HepG2 (cell line): ENCODE measurements at regions not wholly inside any gene's neighbourhood (a gene's known extent, or its start where the extent isn't known, plus 50 kb on each side); places are given as distances from the start of the nearest gene placed in this dataset.
A peak's percentile ranks its signal among the peaks of the same experiment; 100 is the strongest.

Source experiments
- ATAC-seq: fragments of 200-7000 bp; cut with Tn5 transposase; 3 replicates; pipeline ENCODE4 v1.9.1; 2020; ENCODE audit warnings: mild to moderate bottlenecking, moderate library complexity
- BruUV-seq: library from RNA; stranded (reverse); fragments of 400-500 nt; replicated peaks from 2 replicates; lab custom pipeline; 2021; lab: Mats Ljungman, UMichigan
- CTCF ChIA-PET: fragments of 300-600 bp; formaldehyde crosslinking; extraction: SDS; loops from one replicate; lab custom pipeline; 2021; ENCODE audit warnings: low total read pairs, inconsistent platforms, low intra/inter-chr PET ratio; lab: Yijun Ruan, JAX
- POLR2A ChIA-PET: fragments of 350-600 bp; sonication (Branson Sonifier 250); formaldehyde crosslinking; loops from one replicate; lab custom pipeline; 2020; ENCODE audit warnings: antibody characterized with exemption, inconsistent platforms; lab: Yijun Ruan, JAX
- DNase-seq: peaks from one replicate; pipeline ENCODE4 v3.0.0-alpha.2; 2015; ENCODE audit warnings: low spot score
- FAIRE-seq: peaks from 3 replicates; lab custom pipeline; 2011; peaks lifted over from hg19 to GRCh38; lab: Jason Lieb, UNC
- H2AFZ ChIP-seq: one replicate; pipeline ENCODE4 v1.6.1; 2011; ENCODE audit warnings: low read length, inconsistent platforms
- H3K27ac ChIP-seq: fragments of 300-600 bp; 3 replicates; pipeline ENCODE4 v1.8.0; 2011; ENCODE audit warnings: mixed run types, mild to moderate bottlenecking, mixed read lengths, low read length, inconsistent platforms; ENCODE audit not compliant: insufficient read depth; ENCODE audit errors: extremely low read length
- H3K27me3 ChIP-seq, 2 experiments: fragments of 200-600 bp in 1 of 2; 2 replicates in 1 of 2; 3 replicates in 1 of 2; pipeline versions ENCODE4 v1.6.0 to v1.8.0; 2011; ENCODE audit warnings: low read length in 2 of 2, mild to moderate bottlenecking in 2 of 2, moderate library complexity in 2 of 2, inconsistent platforms in 1 of 2; ENCODE audit not compliant: insufficient read depth in 2 of 2, control insufficient read depth in 1 of 2
- H3K36me3 ChIP-seq, 2 experiments: fragments of 200-600 bp in 1 of 2; replicated peaks in 1 of 2; 2 replicates in 1 of 2; 3 replicates in 1 of 2; pipeline versions ENCODE4 v1.5.1 to v1.8.0; 2011; ENCODE audit warnings: low read length in 2 of 2, inconsistent platforms in 1 of 2; ENCODE audit not compliant: insufficient read depth in 2 of 2, control insufficient read depth in 1 of 2
- H3K4me1 ChIP-seq: 2 replicates; pipeline ENCODE4 v1.5.1; 2012; ENCODE audit warnings: low read length, inconsistent platforms; ENCODE audit not compliant: insufficient read depth
- H3K4me2 ChIP-seq: 2 replicates; pipeline ENCODE4 v1.6.0; 2011; ENCODE audit warnings: low read depth, low read length, inconsistent platforms
- H3K4me3 ChIP-seq, 3 experiments: fragments of 200-600 bp in 1 of 3; sonication (generic), shearing (Covaris generic) in 1 of 3; replicated peaks in 1 of 3; 2 replicates each; pipeline ENCODE4 v1.5.1; 2011 to 2016; ENCODE audit warnings: low read length in 3 of 3, inconsistent platforms in 2 of 3, low read depth in 2 of 3, mild to moderate bottlenecking in 2 of 3, control low read depth in 1 of 3, mixed read lengths in 1 of 3; ENCODE audit not compliant: insufficient read depth in 1 of 3
- H3K79me2 ChIP-seq: one replicate; pipeline ENCODE4 v1.6.1; 2011; ENCODE audit warnings: low read length, inconsistent platforms; ENCODE audit not compliant: insufficient read depth
- H3K9ac ChIP-seq: 2 replicates; pipeline ENCODE4 v1.6.0; 2011; ENCODE audit warnings: mild to moderate bottlenecking, low read depth, low read length, inconsistent platforms; ENCODE audit not compliant: insufficient read depth
- H3K9me3 ChIP-seq: 2 replicates; pipeline ENCODE4 v1.5.1; 2012; ENCODE audit warnings: mild to moderate bottlenecking, low read length
- H4K20me1 ChIP-seq: 2 replicates; pipeline ENCODE4 v1.6.0; 2011; ENCODE audit warnings: inconsistent platforms, mild to moderate bottlenecking, low read length, moderate library complexity; ENCODE audit not compliant: insufficient read depth
- ARNTL ChIP-seq: sonication (generic); formaldehyde crosslinking; IDR thresholded peaks from 2 replicates; pipeline ENCODE4 v1.4.0; 2020; ENCODE audit warnings: mild to moderate bottlenecking, missing genetic modification reagents
- EZH2 ChIP-seq: conservative IDR thresholded peaks from 2 replicates; pipeline ENCODE4 v1.6.1; 2012; ENCODE audit warnings: mild to moderate bottlenecking, low read depth, low read length, moderate library complexity
- HIVEP1 ChIP-seq: sonication (generic); formaldehyde crosslinking; IDR thresholded peaks from 2 replicates; pipeline ENCODE4 v1.4.0; 2020; ENCODE audit warnings: mild to moderate bottlenecking, missing genetic modification reagents
- HOXA7 ChIP-seq: sonication (generic); formaldehyde crosslinking; IDR thresholded peaks from 2 replicates; pipeline ENCODE4 v1.8.1; 2022; ENCODE audit warnings: mild to moderate bottlenecking, missing genetic modification reagents, moderate library complexity
- KMT2B ChIP-seq: IDR thresholded peaks from 2 replicates; pipeline ENCODE4 v1.6.1; 2016; ENCODE audit warnings: missing genetic modification reagents, missing compliant biosample characterization
- MAF1 ChIP-seq: sonication (generic); formaldehyde crosslinking; IDR thresholded peaks from 2 replicates; pipeline ENCODE4 v1.5.0; 2020; ENCODE audit warnings: missing genetic modification reagents, borderline replicate concordance
- POGK ChIP-seq: sonication (generic); formaldehyde crosslinking; conservative IDR thresholded peaks from 2 replicates; pipeline ENCODE4 v1.8.0; 2022; ENCODE audit warnings: mild to moderate bottlenecking, moderate library complexity, missing genetic modification reagents
- ZNF142 ChIP-seq: sonication (generic); formaldehyde crosslinking; IDR thresholded peaks from 2 replicates; pipeline ENCODE4 v1.4.0; 2020; ENCODE audit warnings: missing genetic modification reagents
- ZNF383 ChIP-seq: sonication (generic); formaldehyde crosslinking; IDR thresholded peaks from 2 replicates; pipeline ENCODE4 v1.4.0; 2020; ENCODE audit warnings: missing genetic modification reagents, mild to moderate bottlenecking, borderline replicate concordance
- ZSCAN25 ChIP-seq: sonication (generic); formaldehyde crosslinking; IDR thresholded peaks from 2 replicates; pipeline ENCODE4 v1.8.0; 2022; ENCODE audit warnings: mild to moderate bottlenecking, missing genetic modification reagents
- WGBS: methylation state at CpG from one replicate; pipeline ENCODE4 v1.1.6; 2017; ENCODE audit warnings: low lambda C conversion rate; 5-methylcytosine and 5-hydroxymethylcytosine counted together
- in situ Hi-C: cut with HindIII; loops from 2 replicates; pipeline ENCODE4 v1.10.0; 2017; ENCODE audit warnings: low pct_unique_long_range_greater_than_20kb; ENCODE audit not compliant: extremely low pct_ligation_motif_present
- intact Hi-C: fragments of 100-400 bp; cut with micrococcal nuclease; formaldehyde crosslinking; loops from one replicate; pipeline ENCODE4 v1.10.0; 2022; ENCODE audit not compliant: unreplicated experiment

DNA sequence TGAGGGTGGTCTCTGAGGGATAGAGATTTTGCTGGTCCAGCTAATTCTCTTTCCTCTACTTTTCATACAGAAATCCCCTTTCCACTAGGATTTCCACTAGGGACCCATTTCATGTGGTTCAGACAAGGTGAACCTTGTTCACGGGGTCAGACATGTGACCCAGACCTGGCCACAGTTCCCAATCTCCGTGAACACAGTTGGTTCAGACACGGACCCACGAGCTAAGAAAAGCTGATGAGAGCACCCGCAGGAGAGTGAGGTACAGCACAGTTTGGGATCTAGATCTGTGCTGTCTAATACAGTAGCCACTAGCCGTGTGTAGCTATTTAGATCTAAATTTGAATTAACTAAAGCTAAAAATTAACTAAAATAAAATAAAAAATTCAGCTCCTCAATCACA is 88.1 kb downstream of the AXIN2 start:
- no peak overlapping the region for H2AFZ ChIP-seq
- intact Hi-C loops: no loop called here
- no peaks in the 10 kb centered on the region for H3K9me3 ChIP-seq
- DNase-seq (no peak), FAIRE-seq (no peak), ATAC-seq (no peak)
- in situ Hi-C loops: no loop called here
- H3K9ac ChIP-seq: no peak overlapping the region
- peaks cover 0 to 27% of the 10 kb centered on the region in 2 experiments; a peak in 3 of 5 replicates for H3K27me3 ChIP-seq
- H4K20me1 ChIP-seq: no peaks in the 10 kb centered on the region
- H3K36me3 ChIP-seq: no peaks in the 10 kb centered on the region
- H3K27ac ChIP-seq: no peak overlapping the region
- no peak overlapping the region for H3K4me2 ChIP-seq
- no peak overlapping the region for H3K4me3 ChIP-seq
- BruUV-seq: no TSS peak
- CTCF ChIA-PET: no interaction called here
- WGBS: 22% methylated on average over 6 of the region's 6 CpGs
- TF ChIP-seq ZNF383: no peak
- TF ChIP-seq POGK (CRISPR knock-in tag): no peak
- no peak for TF ChIP-seq HIVEP1 (CRISPR knock-in tag)
- TF ChIP-seq ZSCAN25 (CRISPR knock-in tag): no peak
- no peaks in the 10 kb centered on the region for H3K79me2 ChIP-seq
- POLR2A ChIA-PET: no interaction called here
- no peaks in the 10 kb centered on the region for H3K4me1 ChIP-seq

DNA sequence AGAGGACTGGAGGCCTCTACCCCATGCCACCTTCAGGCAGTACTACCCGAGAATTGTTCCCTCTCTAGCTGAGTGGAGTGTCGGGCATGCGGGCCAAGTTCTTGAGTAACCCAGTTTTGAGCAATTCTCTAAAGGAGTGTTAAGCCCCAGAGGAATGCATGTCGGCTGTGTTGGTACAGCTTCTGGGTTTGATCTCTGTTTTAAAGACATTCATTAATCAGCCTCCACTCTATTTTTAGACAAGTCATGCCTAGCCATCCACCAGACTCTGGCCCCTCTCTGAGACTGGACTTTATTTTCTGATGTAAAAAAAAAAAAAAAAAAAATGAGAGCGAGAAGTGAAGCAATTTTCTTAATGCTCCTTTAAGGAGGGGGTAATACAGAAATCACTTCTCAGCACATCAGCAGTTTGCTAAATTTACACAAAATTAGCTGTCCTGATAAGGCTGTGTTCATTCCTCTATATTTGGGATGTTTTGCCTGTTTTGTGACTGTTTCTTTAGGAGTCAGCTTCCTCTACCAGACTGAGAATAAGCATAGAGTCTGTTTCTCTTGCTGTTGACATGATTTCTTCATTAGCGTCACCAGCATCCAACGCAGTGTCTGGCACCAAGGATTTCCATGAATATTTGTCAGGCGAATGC is 88.7 kb downstream of the AXIN2 start:
- TF ChIP-seq ZNF142 (CRISPR knock-in tag) (no peak), KMT2B (CRISPR knock-in tag) (no peak), HOXA7 (CRISPR knock-in tag) (no peak), MAF1 (no peak), EZH2 (0 out of 2 replicates have a peak, but pooled peaks have one; percentile 53), ARNTL (CRISPR knock-in tag) (no peak)
- FAIRE-seq: no peak
- Histone ChIP-seq H4K20me1 (no peaks in the 10 kb centered on the region), H3K4me2 (no peak overlapping the region), H3K4me3 (no peak overlapping the region), H3K27me3 (peaks cover 0 to 27% of the 10 kb centered on the region in 2 experiments; a peak in 3 of 5 replicates), H3K9ac (no peak overlapping the region), H3K4me1 (no peaks in the 10 kb centered on the region), H3K79me2 (no peaks in the 10 kb centered on the region), H3K27ac (no peak overlapping the region), H3K36me3 (no peaks in the 10 kb centered on the region), H3K9me3 (no peaks in the 10 kb centered on the region), H2AFZ (no peak overlapping the region)
- no peak for DNase-seq
- ChIA-PET POLR2A (no interaction called here), CTCF (no interaction called here)
- intact Hi-C loops (no loop called here), in situ Hi-C loops (no loop called here)
- WGBS: 39% methylated on average over 8 of the region's 8 CpGs
- no peak for ATAC-seq
- BruUV-seq: no TSS peak
